Activated CD4-positive, alpha-beta T cell treated with anti-CD3 and anti-CD28 coated beads, Interleukin-2, Interleukin-4, amounts not matched to agents 100 ng/mL and 50 ng/mL, durations not matched to agents 16 hours and 8 hours (primary cell): ENCODE measurements at regions not wholly inside any gene's neighbourhood (a gene's known extent, or its start where the extent isn't known, plus 50 kb on each side); places are given as distances from the start of the nearest gene placed in this dataset.

Experiments
- DNase-seq: peaks from one replicate; pipeline ENCODE4 v3.0.0-alpha.2; 2020; ENCODE audit warnings: low spot score

DNA sequence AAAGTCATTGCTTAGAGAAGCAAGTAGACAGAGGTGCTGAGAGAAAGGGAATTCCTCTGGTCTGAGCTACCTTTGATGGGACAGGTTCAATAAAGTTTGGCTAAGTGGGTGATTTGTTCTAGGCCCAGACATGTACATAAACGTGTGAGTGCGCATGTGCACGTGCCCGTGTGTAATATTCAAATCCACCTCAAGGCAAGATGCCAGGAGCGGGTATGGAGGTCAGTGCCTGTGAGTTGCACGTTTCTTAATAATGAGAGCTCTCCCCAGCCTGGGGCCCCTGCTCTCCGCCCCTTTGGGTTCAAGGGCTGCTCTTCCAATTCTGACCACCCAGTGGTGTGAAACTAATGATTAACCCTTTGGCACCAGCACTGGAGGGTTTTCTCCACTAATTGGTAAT is 53.8 kb upstream of the LMO4 start:
- no peak for DNase-seq

DNA sequence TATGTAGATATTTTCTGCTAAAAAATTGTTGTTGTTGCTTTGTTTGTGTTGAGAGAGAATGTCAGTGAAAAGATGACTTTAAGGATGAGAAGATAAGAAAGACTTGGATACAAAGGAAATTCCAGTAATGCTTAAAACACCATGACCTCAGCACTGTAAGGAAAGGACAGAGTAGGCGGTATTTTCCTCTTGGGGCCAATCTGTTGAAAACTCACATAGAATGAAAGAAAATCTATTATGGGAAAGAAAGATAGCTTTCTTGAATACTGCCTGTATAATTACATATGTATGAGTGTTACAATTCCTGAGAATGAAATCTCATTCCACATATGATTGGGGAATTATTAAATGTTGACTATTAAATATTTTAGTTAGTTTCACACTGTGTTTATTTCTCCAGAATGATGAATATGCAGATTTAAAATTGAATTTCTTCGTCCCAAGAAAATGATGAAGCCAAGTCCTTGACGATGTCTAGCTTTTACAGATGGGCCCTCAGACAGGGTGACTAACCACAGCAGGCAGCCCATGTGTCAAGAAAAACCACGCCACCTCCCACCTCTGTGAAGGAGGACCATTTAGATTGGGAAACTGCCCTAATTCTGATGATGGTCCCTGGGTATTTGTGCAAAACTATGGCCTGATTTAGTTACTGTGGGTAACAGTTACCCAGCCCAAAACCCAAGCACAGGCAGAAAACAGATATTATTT is 49.7 kb upstream of the LMO4 start:
- DNase-seq, result no peak
